COR-L47 (cell line): ENCODE measurements at regions not wholly inside any gene's neighbourhood (a gene's known extent, or its start where the extent isn't known, plus 50 kb on each side); places are given as distances from the start of the nearest gene placed in this dataset.
"Not testable (repeated sequence)": the region's sequence is repeated elsewhere in the genome, so short reads cannot be mapped to it uniquely, and the experiment has no call there.

ENCODE experiments used
- DNase-seq: peaks from one replicate; lab custom pipeline; 2025; lab: John Stamatoyannopoulos, UW

DNA sequence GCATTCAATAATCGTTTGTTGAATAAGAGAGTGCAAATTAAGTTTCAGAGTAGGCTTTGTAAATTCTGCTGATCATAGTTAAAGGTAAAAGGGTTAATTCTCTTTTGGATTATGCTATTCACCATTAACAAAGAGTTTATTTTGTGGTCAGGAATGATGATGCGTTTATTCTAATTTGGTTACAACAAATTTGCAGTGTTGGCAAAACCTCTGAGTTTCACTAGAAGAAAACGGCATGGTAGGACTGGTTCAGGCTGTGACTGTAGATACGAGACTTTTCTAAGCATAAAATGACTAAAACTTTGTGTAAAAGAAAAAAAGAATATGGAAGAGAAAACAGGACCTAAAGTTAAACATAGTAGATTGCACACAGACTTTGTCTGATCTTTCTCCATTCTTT, 234.7 kb downstream of the TLR4 start:
- DNase-seq = no peak

DNA sequence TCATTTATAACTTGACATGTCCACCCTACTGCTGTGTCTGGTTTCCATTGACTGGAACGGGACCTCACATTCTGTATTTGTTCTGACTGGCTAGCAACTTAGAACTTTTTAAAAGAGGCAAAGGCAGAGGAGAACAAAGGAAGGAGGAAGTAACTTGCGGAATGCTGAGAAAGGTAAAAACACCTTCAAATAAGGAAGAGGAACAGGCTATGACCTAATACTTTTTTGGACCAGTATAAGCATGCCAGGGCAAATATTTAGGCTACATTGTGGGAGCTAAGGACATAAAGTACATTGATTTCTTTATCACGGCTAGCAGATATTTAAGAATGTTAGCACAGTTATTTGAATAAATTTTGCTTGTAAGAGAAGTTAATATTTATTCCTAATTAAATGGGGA, 240.5 kb downstream of the TLR4 start:
- not testable (repeated sequence) for DNase-seq

DNA sequence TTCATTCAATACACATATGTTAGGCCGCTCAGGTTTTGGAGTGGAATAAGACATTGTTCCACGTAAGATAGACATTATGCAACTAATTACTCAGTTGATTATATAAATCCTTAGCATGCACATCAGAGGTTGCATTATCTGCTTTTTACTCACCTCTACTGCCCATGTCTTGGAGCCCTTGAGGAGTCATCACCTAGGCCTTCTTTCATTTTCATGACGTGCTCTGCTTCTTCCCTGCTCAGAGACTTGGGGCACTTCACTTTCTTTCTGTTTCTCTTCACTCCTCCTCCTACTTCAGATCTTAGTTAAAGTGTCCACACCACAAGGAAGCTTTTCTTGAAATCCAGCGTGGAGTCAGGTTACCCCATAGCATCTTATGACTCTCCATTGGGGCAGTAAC, 241.1 kb downstream of the TLR4 start:
- DNase-seq = no peak

GRCh38 chr9:117951127-117951526, 246.9 kb downstream of the TLR4 start:
- DNase-seq = no peak

DNA sequence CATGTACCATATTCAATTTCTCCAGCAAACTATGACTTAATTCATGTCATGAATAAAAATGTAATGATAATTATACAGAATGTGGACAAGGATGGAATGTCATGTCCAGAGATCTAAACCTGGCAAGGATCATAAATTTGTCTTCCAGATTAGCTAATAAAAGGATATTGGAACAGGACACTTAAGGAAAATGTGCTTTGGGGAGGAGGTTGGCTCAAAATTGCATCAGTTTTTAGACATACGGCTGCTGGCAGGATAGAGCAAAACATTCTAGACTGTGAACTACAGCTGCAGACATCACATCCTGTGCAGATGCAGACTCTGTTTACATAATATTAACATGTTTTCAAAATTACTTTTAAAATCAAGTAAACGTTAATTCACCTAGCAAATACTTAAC, 248.4 kb downstream of the TLR4 start:
- no peak for DNase-seq

DNA sequence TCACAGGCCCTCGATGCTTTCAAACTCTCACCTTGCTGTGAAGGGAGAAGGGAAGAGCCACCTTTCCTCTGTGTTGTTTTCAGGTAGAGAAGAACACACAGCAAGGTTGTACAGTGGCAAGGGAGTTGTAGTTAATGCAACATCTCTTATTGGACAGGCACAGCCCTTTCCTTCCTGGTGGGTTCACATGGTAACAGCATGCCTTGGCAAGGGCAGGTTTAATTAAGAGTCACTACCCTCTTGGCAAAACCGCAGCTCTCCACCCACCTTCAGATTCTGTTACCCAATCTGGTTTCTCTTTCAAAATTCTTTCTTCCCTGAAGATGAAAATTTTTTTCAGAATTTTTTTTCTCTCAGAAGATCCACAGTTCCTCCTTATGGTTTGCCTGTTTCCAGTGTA, 253.1 kb downstream of the TLR4 start:
- DNase-seq = peak; percentile 76

- no peak for DNase-seq
Observed at GRCh38 chr9:117958726-117959125, 254.5 kb downstream of the TLR4 start.

DNA sequence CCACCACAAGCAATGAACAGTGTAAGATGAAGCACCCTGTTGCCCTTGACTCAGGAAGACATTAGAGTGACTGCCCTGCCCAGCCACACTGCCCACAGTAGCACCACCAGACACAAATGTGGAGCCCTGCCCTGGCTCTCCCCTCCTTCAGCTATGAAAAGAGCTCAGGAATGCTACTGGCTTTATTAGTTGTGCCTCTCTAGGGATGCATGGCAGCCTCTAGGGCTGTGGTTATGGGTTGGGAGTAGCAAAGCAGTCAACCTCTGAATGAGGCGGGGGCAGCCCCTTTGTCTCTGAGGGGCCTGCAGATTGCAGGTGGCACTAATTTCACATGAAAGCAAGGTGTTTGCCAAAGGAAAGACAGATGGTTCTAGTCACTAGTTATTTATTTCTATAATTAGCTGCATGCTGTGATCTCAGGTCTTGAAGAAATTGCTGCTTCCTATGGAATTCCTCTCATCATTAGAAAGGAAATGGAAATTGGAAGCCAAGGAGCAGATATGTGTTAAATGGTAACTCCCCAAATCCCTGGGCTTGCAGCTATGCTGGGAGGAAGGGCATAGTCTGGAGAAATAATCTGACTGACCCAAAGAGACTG, 259.4 kb downstream of the TLR4 start:
- DNase-seq = no peak

- no peak for DNase-seq
Observed at GRCh38 chr9:117970276-117971050, 266.3 kb downstream of the TLR4 start.

GRCh38 chr9:117974108-117974507, 269.9 kb downstream of the TLR4 start:
- DNase-seq = no peak

DNA sequence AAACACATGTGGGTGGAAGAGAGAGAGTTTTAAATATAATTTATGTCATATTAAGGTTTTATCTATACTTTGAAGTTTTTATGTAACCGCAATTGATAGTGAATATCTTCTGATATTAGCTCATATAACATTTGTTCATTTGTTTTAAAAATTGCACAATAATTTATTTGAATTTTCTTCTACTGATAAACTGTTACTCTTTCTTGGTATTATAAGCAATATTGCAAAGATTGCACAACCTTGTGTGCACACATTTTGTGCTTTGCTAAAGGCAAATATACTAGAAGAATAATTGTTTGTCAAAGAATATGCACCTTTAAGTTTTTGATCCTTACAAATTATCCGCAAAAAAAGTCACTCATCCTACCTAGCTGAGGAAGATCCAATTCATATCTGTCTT, 275.7 kb downstream of the TLR4 start:
- DNase-seq = no peak

- no peak for DNase-seq
Observed at GRCh38 chr9:117987945-117988344, 283.7 kb downstream of the TLR4 start.

DNA sequence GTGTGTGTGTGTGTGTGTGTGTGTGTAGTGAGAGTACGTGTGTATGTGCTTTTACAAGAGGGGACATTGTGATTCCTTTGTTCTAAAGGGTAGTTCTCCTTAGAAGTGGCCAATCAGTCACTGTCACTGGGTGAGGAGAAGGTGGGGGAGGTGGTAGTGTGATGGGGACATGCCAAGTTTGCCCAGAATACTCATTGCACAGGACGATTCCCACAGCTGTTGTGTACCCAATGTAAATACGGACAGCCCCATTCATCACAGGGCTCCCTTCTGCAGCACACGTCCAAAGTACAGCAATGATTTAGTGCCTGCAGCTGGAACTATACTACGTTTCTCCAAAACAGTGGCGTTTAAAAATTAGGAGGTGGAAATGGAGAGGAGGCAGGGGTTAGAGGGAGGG, 287.8 kb downstream of the TLR4 start:
- DNase-seq = peak; percentile 52

GRCh38 chr9:118000581-118000980, 296.4 kb downstream of the TLR4 start:
- no peak for DNase-seq

GRCh38 chr9:118003240-118003639, 299.0 kb downstream of the TLR4 start:
- DNase-seq = no peak

DNA sequence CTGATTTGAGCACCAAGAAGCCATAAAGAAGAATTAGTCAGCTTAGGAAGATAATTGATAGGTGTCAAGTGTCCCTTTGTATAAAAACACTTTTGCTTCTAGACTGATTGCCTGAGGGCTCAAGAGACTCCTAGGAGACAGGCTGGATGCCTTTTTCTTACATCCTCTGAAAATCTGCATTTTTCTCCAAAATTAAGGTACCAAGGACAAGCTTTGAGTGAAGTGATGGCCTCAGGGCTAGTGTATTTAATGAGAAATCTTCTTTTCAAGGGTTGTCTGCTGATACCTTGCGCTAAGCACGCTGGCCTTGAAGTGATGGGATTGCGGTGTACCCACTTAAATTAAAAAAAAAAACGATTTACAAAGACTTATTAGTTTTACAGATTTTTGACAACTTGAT, 304.0 kb downstream of the TLR4 start:
- no peak for DNase-seq

DNA sequence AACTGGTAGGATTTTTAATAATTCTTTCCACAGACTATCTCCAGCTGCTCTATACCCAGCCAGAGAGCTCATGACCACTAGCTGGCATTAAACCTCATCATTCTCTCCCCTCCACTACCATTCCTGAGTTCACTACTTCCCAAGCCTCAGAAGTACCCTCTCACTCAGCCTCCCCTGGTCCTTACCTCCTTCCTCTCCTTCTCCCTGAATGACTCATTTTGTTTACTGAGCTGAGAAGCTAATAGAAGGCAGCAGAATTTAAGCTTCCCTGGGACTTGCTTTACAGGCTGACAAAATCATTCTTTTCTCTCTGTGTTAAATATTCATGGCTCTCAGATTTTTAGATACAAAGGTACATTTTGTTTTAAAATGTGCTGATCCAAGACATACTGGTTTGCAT, 305.4 kb downstream of the TLR4 start:
- no peak for DNase-seq

- no peak for DNase-seq
Observed at GRCh38 chr9:118017607-118018122, 313.5 kb downstream of the TLR4 start.

DNA sequence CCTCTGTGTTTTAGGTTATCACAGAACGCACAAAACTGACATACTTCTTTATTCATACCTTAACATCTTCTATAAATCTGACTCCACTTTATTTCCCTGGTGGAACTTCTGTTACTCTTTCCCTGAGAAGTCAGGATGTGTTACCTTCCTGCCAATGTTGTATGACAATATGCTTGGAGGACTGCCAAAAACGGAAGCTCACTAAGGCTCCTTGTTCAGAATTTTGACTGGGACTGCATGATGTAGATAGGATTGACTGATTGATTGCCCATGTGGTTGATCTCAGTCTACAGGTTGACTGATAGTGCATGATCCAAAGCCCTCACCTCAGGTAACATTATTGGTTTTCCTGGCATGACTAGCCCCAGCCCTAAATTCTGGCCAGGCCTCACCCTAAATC, 319.4 kb downstream of the TLR4 start:
- DNase-seq = peak; percentile 49

- no peak for DNase-seq
Observed at GRCh38 chr9:118028225-118028624, 324.0 kb downstream of the TLR4 start.

GRCh38 chr9:118029425-118029824, 325.2 kb downstream of the TLR4 start:
- DNase-seq = no peak

GRCh38 chr9:118034701-118035100, 330.5 kb downstream of the TLR4 start:
- DNase-seq = no peak

- DNase-seq = no peak
Observed at GRCh38 chr9:118038713-118039112, 334.5 kb downstream of the TLR4 start.

- DNase-seq = peak; percentile 36
Observed at GRCh38 chr9:118058227-118058626, 354.0 kb downstream of the TLR4 start.
